H1 (cell line): ENCODE measurements at regions not wholly inside any gene's neighbourhood (a gene's known extent, or its start where the extent isn't known, plus 50 kb on each side); places are given as distances from the start of the nearest gene placed in this dataset.

ENCODE experiments used
- ASH2L ChIP-seq: fragments of 200-600, 300-600 bp; sonication (generic); IDR thresholded peaks from one replicate; pipeline ENCODE4 v1.7.1; 2017; ENCODE audit warnings: low read length
- CEBPB ChIP-seq: IDR thresholded peaks from 2 replicates; pipeline ENCODE4 v1.6.1; 2012; ENCODE audit warnings: low read depth, low read length
- CREB1 ChIP-seq: IDR thresholded peaks from 2 replicates; pipeline ENCODE4 v1.6.1; 2012; ENCODE audit warnings: inconsistent platforms
- EGR1 ChIP-seq: IDR thresholded peaks from 2 replicates; pipeline ENCODE4 v1.6.1; 2011; ENCODE audit warnings: low read depth, low read length, borderline replicate concordance
- RAD21 ChIP-seq, 2 experiments: IDR thresholded peaks in 1 of 2; conservative IDR thresholded peaks in 1 of 2; 2 replicates each; pipeline ENCODE4 v1.6.1; 2011; ENCODE audit warnings: low read depth in 2 of 2, low read length in 2 of 2, improper control_type of control experiment in 1 of 2, inconsistent platforms in 1 of 2, mild to moderate bottlenecking in 1 of 2, moderate library complexity in 1 of 2

DNA sequence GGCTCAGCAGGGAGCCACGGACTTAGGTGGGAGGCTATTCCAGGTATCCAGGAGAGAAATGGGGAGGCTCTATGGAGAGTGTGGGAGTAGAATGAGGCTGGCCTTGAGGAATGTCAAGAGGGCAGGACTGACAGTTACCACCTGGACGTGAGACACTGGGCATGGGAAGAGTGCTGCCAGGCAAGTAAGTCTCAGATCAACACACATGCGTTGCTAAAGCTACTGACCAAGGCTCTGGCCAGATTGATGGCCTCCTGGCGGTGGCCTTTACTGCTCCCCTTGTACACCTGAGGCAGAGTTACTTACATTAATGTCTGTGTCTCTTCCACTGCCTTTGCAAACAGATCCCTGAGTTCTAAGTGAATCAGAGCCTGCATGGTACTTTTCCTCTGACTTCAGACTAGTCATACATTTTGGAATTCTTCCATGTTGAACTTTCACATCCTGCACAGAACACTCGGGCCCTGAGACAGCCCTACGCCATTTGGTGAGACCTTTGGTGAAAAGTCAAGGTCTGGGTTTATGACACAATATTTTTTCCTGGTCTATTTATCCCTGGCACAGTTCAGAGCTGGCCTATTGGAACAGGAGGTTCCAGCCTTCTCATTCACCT lies 398.8 kb upstream of the TRIB2 start (continued):
- no peak for TF ChIP-seq RAD21 (IDR thresholded peaks at IDR 0.05 in 1 of 2, conservative IDR thresholded peaks at IDR 0.05 in 1 of 2; ENCODE audit: low read depth in 2 of 2, low read length in 2 of 2)
- TF ChIP-seq EGR1: no peak
- TF ChIP-seq CEBPB: no peak
- TF ChIP-seq CREB1: no peak
- no peak for TF ChIP-seq ASH2L
